H54 (cell line): ENCODE measurements at regions not wholly inside any gene's neighbourhood (a gene's known extent, or its start where the extent isn't known, plus 50 kb on each side); places are given as distances from the start of the nearest gene placed in this dataset.
"Not testable (repeated sequence)": the region's sequence is repeated elsewhere in the genome, so short reads cannot be mapped to it uniquely, and the experiment has no call there.

ENCODE experiments used
- DNase-seq: peaks from one replicate; pipeline ENCODE4 v3.0.0; 2011; ENCODE audit warnings: low spot score, mixed read lengths; ENCODE audit not compliant: insufficient read length
- FAIRE-seq: peaks from 3 replicates; lab custom pipeline; 2011; peaks lifted over from hg19 to GRCh38; lab: Jason Lieb, UNC
- POLR2A ChIP-seq: IDR thresholded peaks from 2 replicates; pipeline ENCODE4 v1.6.1; 2011; ENCODE audit warnings: low read depth, mild to moderate bottlenecking, low read length

DNA sequence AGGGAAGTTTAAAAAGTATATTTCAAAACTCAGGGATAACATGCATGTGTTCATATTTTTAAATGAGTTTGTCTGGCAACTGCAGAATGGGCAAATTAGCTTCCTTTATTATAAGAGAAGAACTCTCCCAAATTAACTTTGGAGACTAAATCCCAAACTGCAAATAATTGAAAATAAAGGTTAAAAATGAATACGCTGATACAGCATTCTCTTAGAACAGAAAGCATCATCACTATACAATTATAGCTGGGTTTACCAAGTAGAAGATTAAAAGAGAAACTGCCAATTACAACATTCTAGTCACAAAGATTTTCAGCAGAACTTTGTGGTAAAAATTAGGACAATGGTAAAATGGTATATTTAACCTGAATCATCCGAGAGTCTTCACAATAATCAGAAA is 73.3 kb downstream of the OLFM4 start:
- FAIRE-seq (no peak), DNase-seq (no peak)
- TF ChIP-seq POLR2A, result no peak

DNA sequence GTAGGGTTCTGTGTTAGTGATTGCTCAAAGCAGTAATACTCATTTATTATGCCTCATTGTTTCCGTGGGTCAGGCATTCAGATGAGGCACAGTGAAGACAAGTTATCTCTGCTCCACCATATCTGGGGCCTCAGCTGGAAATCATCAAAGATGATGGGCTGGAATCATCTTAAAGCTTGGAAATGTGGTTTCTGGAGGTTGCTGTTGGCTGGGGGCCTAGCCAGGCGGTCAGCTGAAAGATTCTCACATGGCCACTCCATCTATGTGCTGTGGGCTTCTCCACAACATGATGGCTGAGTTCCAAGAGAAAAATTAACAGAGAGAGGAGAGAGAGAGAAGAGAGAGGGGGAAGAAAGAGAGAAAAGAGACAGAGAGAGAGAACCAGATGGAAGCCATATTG is 75.5 kb downstream of the OLFM4 start:
- no peak for TF ChIP-seq POLR2A
- FAIRE-seq (no peak), DNase-seq (no peak)

DNA sequence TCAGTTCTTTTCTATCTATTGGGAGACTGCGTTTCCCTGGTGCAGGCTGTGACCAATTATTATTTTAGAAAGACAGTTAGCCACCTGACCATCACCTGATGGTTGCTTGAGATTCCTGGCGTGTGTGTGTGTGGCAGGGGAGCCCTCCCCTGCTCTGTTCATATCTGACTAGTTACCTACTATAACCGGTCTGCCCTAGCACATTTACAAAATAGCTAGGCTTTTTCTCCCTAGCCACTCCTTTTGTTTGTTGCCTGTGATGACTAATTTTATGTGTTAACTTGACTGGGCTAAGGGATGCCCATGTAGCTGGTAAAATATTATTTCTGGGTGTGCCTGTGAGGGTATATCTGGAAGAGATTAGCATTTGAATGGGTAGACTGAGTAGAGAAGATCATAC is 76.9 kb downstream of the OLFM4 start:
- TF ChIP-seq POLR2A, result no peak
- FAIRE-seq, result no peak
- DNase-seq, result no peak

DNA sequence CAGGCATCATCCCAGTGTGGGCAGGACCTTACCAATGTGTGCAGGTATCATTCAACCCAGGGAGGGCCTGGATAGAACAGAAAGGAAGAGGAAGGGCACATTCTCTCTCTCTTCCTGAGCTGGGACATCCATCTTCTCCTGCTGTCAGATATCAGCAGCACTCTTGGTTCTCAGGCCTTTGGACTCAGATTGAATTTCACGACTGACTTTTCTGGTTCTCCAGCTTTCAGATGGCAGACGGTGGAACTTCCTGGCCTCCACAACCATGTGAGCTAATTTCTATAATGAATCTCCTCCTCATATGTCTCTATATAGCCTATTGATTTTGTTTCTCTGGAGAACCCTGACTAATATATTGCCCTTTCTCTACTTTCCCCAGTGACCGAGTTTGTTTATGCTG is 77.3 kb downstream of the OLFM4 start:
- no peak for TF ChIP-seq POLR2A
- DNase-seq (no peak), FAIRE-seq (no peak)

DNA sequence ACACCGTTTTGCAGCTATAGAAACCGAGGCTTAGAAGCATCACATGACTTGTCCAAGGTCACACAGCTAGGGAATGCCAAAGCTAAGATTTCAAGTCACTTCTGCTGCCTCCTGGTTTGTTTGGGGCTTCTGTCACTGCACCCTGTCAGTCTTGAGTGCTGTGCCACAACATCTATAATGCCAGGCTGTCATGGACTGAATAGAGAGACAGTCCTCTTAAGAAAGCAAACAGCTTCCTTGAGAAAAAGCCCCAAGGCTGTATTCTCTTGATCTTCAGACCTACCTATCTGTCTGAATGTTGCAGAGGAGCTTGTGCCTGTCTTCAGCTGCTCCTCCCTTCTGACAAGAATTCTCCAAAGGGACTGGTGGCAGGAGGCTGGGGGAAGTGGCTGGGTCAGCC is 81.6 kb downstream of the OLFM4 start:
- TF ChIP-seq POLR2A, result no peak
- FAIRE-seq, result no peak
- DNase-seq, result no peak

DNA sequence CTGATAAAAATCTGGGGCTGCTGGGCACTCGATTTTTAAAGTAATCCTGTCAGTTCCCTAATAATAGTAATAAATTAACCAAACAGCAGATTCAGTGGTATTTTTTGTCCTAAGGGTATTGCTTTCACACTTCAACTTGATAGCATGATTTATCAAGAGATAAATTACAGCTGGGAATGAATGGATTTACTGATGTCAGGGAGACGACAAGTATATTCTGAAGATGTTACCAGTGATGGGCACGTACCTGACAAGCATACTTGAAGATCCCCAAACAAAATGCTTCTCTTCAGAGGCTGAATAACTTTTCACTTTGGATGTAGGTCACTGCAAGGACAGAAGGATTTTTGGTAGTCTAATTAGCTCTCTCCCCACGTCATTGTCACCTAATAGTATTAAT is 82.0 kb downstream of the OLFM4 start:
- DNase-seq (no peak), FAIRE-seq (no peak)
- TF ChIP-seq POLR2A, result no peak

DNA sequence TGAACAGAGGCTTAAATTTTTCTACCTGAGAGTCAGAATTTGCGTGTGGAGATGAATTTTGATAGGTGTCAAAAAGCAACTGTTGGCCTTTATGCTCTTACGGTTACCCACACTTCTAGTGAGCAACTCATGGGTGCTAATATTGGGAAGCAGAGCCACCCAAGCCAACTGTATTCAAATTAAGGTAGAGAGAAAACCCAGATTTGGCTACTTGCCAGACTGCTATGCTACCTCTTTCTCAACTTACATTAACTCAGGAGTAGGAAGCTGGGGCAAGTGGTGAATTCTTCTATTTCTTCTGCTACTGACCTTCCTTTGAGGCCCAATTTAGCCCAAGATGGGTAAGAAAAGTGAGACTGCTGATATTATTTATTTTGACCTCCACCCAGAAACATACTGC is 83.9 kb downstream of the OLFM4 start:
- TF ChIP-seq POLR2A, result no peak
- DNase-seq (no peak), FAIRE-seq (no peak)

DNA sequence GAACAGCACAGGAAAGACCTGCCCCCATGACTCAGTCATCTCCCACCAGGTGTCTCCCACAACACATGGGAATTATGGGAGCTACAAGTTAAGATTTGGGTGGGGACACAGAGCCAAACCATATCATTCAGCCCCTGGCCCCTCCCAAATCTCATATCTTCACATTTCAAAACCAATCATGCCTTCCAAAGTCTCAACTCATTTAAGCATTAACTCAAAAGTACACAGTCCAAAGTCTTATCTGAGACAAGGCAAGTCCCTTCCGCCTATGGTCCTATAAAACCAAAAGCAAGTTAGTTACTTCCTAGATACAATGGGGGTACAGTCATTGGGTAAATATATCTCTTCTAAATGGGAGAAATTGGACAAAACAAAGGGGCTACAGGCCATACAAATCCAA is 88.4 kb downstream of the OLFM4 start:
- DNase-seq, FAIRE-seq: not testable (repeated sequence)

DNA sequence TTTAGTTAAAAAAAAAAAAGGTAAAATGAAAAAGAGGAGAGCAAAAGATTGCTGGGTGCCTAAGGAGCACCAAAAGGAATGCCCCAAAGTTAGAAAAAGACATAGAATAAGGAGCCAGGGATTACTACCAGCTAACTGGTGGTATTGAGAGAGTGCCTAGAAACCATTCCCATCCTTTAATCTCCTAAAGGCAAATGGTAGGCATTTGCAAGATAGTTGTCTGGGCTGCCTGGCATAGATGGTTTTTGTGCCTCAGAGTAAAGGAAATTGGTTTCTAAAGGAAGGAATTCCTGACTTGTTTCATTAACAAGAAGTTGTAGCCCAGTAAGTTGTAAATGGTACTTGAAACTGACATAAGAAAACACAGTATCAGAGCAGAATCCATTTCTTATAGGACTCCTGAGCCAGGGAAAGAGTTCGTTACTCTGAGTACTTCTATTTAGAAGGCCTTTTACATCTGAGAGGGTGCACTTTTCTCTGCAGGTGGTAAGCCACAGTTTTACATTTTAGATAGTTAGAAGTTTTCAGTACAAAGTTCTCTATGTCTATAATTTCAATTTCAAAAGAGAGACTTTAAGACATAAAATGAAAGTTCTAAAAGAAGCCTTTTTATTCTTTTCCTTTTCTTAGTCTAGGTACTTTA is 92.6 kb downstream of the OLFM4 start:
- TF ChIP-seq POLR2A, result no peak
- no peak for DNase-seq
- FAIRE-seq, result no peak

DNA sequence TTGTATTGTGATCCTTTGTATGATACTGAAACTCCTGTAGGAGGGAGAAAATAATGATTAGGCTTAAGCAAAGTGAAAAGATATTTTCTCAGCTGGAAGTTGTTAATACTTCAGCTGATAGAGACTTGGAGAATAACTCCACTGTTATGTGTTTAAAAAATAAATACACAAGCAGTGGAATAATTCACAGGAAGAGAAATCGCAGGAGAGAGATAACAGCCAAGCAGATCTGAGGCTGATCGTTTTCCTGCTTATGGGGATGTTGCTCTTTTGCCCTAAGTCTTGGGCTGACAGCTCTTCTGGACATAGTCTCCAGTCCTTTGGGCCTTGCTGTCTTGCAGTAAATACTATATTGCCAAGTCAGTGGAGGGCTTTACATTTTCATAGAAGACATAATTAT is 93.3 kb downstream of the OLFM4 start:
- DNase-seq (no peak), FAIRE-seq (no peak)
- TF ChIP-seq POLR2A, result no peak

DNA sequence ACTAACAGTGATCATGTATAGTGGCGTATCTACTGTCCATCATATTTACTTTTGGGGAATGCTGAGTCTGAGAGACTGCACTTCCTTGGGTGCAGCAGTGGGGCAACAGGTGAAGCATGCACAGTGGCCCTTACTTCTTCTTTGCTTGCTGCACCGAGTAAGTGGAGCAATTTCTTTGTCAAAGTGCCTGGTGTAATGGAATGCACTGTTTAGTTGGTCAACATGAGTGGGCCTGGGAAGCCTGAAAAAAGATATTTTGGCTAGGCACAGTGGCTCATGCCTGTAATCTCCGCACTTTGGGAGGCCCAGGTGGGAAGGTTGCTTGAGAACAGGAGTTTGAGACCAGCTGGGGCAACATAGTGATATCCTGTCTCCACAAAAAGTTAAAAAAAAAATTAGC is 94.9 kb downstream of the OLFM4 start:
- DNase-seq, result no peak
- TF ChIP-seq POLR2A, result no peak
- no peak for FAIRE-seq

DNA sequence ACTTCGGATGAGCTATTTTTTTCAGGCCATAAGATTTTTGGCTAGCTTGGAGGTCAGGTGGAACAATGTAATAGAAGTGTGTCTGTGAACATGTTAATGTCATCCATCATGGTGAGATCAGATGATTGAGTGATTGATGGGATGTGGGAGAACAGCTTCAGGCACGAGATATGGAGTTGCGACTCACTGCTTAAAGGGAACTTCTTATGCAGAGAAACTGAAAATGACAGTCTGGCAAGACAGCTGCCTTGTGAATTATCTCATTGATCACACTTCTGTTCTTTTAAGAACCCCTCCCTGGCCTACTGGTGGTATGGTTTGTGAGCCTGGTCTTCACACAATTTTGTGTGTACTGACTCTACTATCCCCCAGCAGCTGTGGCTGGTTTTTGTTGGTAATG is 96.0 kb downstream of the OLFM4 start:
- DNase-seq (no peak), FAIRE-seq (no peak)
- no peak for TF ChIP-seq POLR2A

DNA sequence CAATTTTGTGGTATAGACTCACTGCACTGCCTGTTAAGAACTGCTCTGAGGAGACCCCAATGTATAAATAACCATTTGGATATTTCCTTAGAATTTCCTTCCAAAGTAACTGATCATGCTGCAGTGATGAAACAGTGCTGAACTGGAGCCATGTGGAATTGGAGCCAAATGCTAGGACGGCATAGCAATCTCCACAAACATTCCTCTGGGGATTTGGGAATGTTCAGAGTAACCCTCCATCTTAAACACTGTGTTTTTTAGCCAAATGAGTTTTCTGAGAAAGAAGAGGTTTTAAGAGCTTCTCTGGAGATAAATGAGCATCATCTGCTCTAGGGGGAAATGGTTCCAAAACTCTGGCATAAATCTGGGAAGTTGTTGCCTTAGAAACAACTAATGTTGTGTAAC is 98.2 kb downstream of the OLFM4 start:
- FAIRE-seq, result no peak
- no peak for DNase-seq
- no peak for TF ChIP-seq POLR2A

DNA sequence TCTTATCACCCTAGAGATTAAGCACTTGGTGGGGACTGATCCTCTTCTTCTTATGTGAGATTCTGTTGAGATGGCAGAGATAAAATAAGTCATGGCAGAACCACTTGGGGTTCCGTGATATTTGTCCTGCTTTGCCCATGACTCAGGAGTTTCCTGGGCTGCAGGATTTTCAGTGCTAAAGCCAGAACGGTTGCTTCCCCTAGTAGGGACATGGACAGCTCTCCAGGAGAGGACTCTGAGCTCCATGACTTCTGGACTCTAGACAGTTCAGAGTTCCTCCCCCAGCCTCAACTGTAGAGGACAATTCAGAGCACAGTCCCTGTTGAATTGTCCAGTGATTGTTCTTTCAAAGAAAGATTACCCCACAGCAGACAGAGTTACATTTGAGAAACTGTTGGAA is 98.8 kb downstream of the OLFM4 start:
- FAIRE-seq, result no peak

DNA sequence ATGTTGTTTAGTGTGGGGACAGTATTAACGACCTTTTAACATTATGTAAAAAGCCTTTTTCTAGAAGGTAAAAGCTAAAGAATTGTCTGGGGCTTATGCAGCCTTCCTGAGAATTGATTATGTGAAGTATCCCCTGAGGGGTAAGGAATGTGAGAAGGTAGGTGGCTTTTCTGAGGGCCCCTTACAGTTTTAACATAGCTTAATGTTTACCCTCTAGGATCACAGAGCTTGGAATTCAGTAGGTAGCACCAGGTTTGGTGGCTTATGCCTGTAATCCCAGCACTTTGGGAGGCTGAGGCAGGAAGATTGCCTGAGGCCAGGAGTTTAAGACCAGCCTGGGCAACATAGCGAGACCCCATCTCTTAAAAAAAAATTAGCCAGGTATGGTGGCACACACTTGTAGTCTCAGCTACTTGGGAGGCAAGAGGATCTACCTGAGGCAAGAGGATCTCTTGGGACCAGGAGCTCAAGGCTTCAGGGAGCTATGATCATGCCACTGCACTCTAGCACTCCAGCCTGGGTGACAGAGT is 101.3 kb downstream of the OLFM4 start:
- no peak for TF ChIP-seq POLR2A
- DNase-seq (no peak), FAIRE-seq (no peak)

More for the DNA sequence above, 98.8 kb downstream of the OLFM4 start:
- no peak for DNase-seq
- no peak for TF ChIP-seq POLR2A
